GM12878 (cell line): ENCODE measurements at regions not wholly inside any gene's neighbourhood (a gene's known extent, or its start where the extent isn't known, plus 50 kb on each side); places are given as distances from the start of the nearest gene placed in this dataset.

Experiments used
- ATAC-seq: fragments of 200-7000 bp; cut with Tn5 transposase; 3 replicates; pipeline ENCODE4 v1.9.1; 2020; ENCODE audit warnings: mild to moderate bottlenecking, moderate library complexity
- BruUV-seq: library from RNA; stranded (reverse); fragments of 400-500 nt; replicated peaks from 2 replicates; lab custom pipeline; 2021; lab: Mats Ljungman, UMichigan
- CTCF ChIA-PET: fragments of 300-600 bp; sonication (Branson Sonifier 250); formaldehyde crosslinking; extraction: SDS; loops from one replicate; lab custom pipeline; 2021; ENCODE audit warnings: inconsistent platforms; lab: Yijun Ruan, JAX
- POLR2A ChIA-PET: fragments of 350-600 bp; formaldehyde crosslinking; extraction: SDS; loops from one replicate; lab custom pipeline; 2021; ENCODE audit warnings: inconsistent platforms; lab: Charles Lee
- RAD21 ChIA-PET: fragments of 300-600 bp; sonication (Branson Sonifier 250); formaldehyde crosslinking; loops from one replicate; lab custom pipeline; 2023; ENCODE audit warnings: antibody characterized with exemption; ENCODE audit not compliant: unreplicated experiment; lab: Charles Lee
- SMC1A ChIA-PET: fragments of 300-600 bp; sonication (Branson Sonifier 250); formaldehyde crosslinking; loops from one replicate; lab custom pipeline; 2023; ENCODE audit not compliant: unreplicated experiment, uncharacterized antibody; lab: Charles Lee
- DNase-seq: peaks from one replicate; pipeline ENCODE4 v3.0.0-alpha.2; 2011; ENCODE audit warnings: low read depth, low spot score
- FAIRE-seq: peaks from 3 replicates; lab custom pipeline; 2011; peaks lifted over from hg19 to GRCh38; lab: Jason Lieb, UNC
- H2AFZ ChIP-seq: 2 replicates; pipeline ENCODE4 v1.6.0; 2011; ENCODE audit warnings: low read depth, low read length, control low read depth; ENCODE audit not compliant: control insufficient read depth
- H3K27ac ChIP-seq: 2 replicates; pipeline ENCODE4 v1.5.1; 2011; ENCODE audit warnings: control low read depth; ENCODE audit not compliant: control insufficient read depth, insufficient read depth
- H3K27me3 ChIP-seq, 2 experiments: replicated peaks in 1 of 2; 2 replicates each; pipeline versions ENCODE4 v1.6.0 to v1.6.1; 2011; ENCODE audit warnings: low read length in 1 of 2; ENCODE audit not compliant: control insufficient read depth in 2 of 2, insufficient read depth in 2 of 2
- H3K36me3 ChIP-seq, 2 experiments: 2 replicates each; pipeline ENCODE4 v1.5.1; 2011; ENCODE audit warnings: low read length in 1 of 2; ENCODE audit not compliant: control insufficient read depth in 2 of 2, insufficient read depth in 2 of 2
- H3K4me1 ChIP-seq: 2 replicates; pipeline ENCODE4 v1.6.1; 2011; ENCODE audit warnings: mild to moderate bottlenecking, low read length, moderate library complexity, mixed read lengths; ENCODE audit not compliant: control insufficient read depth, insufficient read depth
- H3K4me2 ChIP-seq: 2 replicates; pipeline ENCODE4 v1.6.0; 2011; ENCODE audit warnings: control low read depth; ENCODE audit not compliant: control insufficient read depth, insufficient read depth
- H3K4me3 ChIP-seq: fragments of 200-600 bp; sonication (generic); 2 replicates; pipeline ENCODE4 v1.5.1; 2016
- H3K79me2 ChIP-seq: 2 replicates; pipeline ENCODE4 v1.6.0; 2011; ENCODE audit warnings: low read length; ENCODE audit not compliant: control insufficient read depth, insufficient read depth
- H3K9ac ChIP-seq: 2 replicates; pipeline ENCODE4 v1.8.0; 2011; ENCODE audit warnings: low read length, control low read depth, mixed read lengths; ENCODE audit not compliant: control insufficient read depth, insufficient read depth
- H3K9me3 ChIP-seq: replicated peaks from 3 replicates; pipeline ENCODE4 v1.5.1; 2011; ENCODE audit warnings: mild to moderate bottlenecking, low read length; ENCODE audit not compliant: control insufficient read depth, insufficient read depth
- H4K20me1 ChIP-seq: 2 replicates; pipeline ENCODE4 v1.6.0; 2011; ENCODE audit not compliant: control insufficient read depth, insufficient read depth
- BHLHE40 ChIP-seq, 2 experiments: fragments of 450-650 bp in 1 of 2; IDR thresholded peaks; 2 replicates each; pipeline ENCODE4 v1.6.1; 2011 to 2017; ENCODE audit warnings: low read depth in 2 of 2, borderline replicate concordance in 1 of 2, improper control_type of control experiment in 1 of 2, low read length in 1 of 2, mild to moderate bottlenecking in 1 of 2
- CBFB ChIP-seq: IDR thresholded peaks from 2 replicates; pipeline ENCODE4 v1.6.1; 2016; ENCODE audit warnings: antibody characterized with exemption, low read depth
- ELK1 ChIP-seq: IDR thresholded peaks from 2 replicates; pipeline ENCODE4 v1.6.1; 2012; ENCODE audit warnings: low read depth, low read length, improper control_type of control experiment
- FOXK2 ChIP-seq: fragments of 450-650 bp; IDR thresholded peaks from 2 replicates; pipeline ENCODE4 v1.6.1; 2017; ENCODE audit warnings: mild to moderate bottlenecking, moderate library complexity
- HCFC1 ChIP-seq: fragments of 150-350 bp; IDR thresholded peaks from 2 replicates; pipeline ENCODE4 v1.6.1; 2014; ENCODE audit warnings: low read length
- MYB ChIP-seq: fragments of 150-350 bp; IDR thresholded peaks from 2 replicates; pipeline ENCODE4 v1.6.1; 2014; ENCODE audit warnings: mild to moderate bottlenecking, low read depth, low read length, borderline replicate concordance
- PAX5 ChIP-seq: IDR thresholded peaks from 2 replicates; pipeline ENCODE4 v1.6.1; 2011; ENCODE audit warnings: low read depth, low read length, borderline replicate concordance
- POU2F2 ChIP-seq: IDR thresholded peaks from 3 replicates; pipeline ENCODE4 v1.6.1; 2011; ENCODE audit warnings: low read depth, mild to moderate bottlenecking, low read length, borderline replicate concordance
- RAD21 ChIP-seq: IDR thresholded peaks from 2 replicates; pipeline ENCODE4 v1.6.1; 2011; ENCODE audit warnings: mild to moderate bottlenecking, low read depth, low read length, moderate library complexity; ENCODE audit not compliant: insufficient read depth
- RAD51 ChIP-seq: fragments of 450-650 bp; IDR thresholded peaks from 2 replicates; pipeline ENCODE4 v1.6.1; 2016; ENCODE audit warnings: moderate library complexity, mild to moderate bottlenecking, inconsistent platforms
- SIX5 ChIP-seq: IDR thresholded peaks from 2 replicates; pipeline ENCODE4 v1.6.1; 2011; ENCODE audit warnings: mild to moderate bottlenecking, low read depth, low read length, moderate library complexity; ENCODE audit not compliant: severe bottlenecking
- SMAD5 ChIP-seq: IDR thresholded peaks from 2 replicates; pipeline ENCODE4 v1.6.1; 2016; ENCODE audit warnings: antibody characterized with exemption, low read depth
- ZBTB40 ChIP-seq: fragments of 450-650 bp; IDR thresholded peaks from 2 replicates; pipeline ENCODE4 v1.6.1; 2016; ENCODE audit warnings: mild to moderate bottlenecking, moderate library complexity, borderline replicate concordance
- WGBS: methylation state at CpG from one replicate; pipeline ENCODE4 v1.1.6; 2016; ENCODE audit warnings: low lambda C conversion rate; ENCODE audit not compliant: insufficient replicate concordance, insufficient coverage; ENCODE audit errors: missing lambda C conversion rate; 5-methylcytosine and 5-hydroxymethylcytosine counted together
- in situ Hi-C: fragments of 300-500 bp; cut with MboI; formaldehyde crosslinking; loops from 9 replicates; pipeline ENCODE4 v1.14.3; 2018; ENCODE audit warnings: mixed read lengths
- intact Hi-C: fragments of 100-400 bp; cut with micrococcal nuclease; formaldehyde crosslinking; loops from one replicate; pipeline ENCODE4 v1.14.2; 2022; ENCODE audit not compliant: unreplicated experiment

GRCh38 chr5:99936911-99937310 lies 598.3 kb upstream of the FAM174A start:
- no peak for ATAC-seq

GRCh38 chr5:99929806-99930135 lies 605.4 kb upstream of the FAM174A start:
- no peak overlapping the region for H3K27ac ChIP-seq
- H3K27me3 ChIP-seq = no peaks in the 10 kb centered on the region
- intact Hi-C loops (no loop called here), in situ Hi-C loops (no loop called here)
- no peak for TF ChIP-seq RAD21
- no peak for TF ChIP-seq MYB
- TF ChIP-seq RAD51 = no peak
- no peak for TF ChIP-seq CBFB
- TF ChIP-seq HCFC1 = no peak
- TF ChIP-seq POU2F2 = no peak
- TF ChIP-seq ELK1 = no peak
- TF ChIP-seq ZBTB40 = no peak
- TF ChIP-seq FOXK2 = no peak
- no peak for TF ChIP-seq SIX5
- TF ChIP-seq PAX5 = no peak
- no peaks in the 10 kb centered on the region for H3K4me1 ChIP-seq
- RAD21 ChIA-PET = no interaction called here
- H3K4me2 ChIP-seq = no peak overlapping the region
- POLR2A ChIA-PET = no interaction called here
- no peak for DNase-seq
- no peaks in the 10 kb centered on the region for H4K20me1 ChIP-seq
- no peak for FAIRE-seq
- ATAC-seq = no peak
- H2AFZ ChIP-seq = no peak overlapping the region
- H3K4me3 ChIP-seq = no peak overlapping the region
- SMC1A ChIA-PET = no interaction called here
- H3K9ac ChIP-seq = no peak overlapping the region
- no peaks in the 10 kb centered on the region for H3K36me3 ChIP-seq
- no peaks in the 10 kb centered on the region for H3K79me2 ChIP-seq
- no TSS peak for BruUV-seq
- no peaks in the 10 kb centered on the region for H3K9me3 ChIP-seq
- CTCF ChIA-PET = no interaction called here

More at GRCh38 chr5:99936911-99937310, 598.3 kb upstream of the FAM174A start:
- no peak overlapping the region for H3K4me2 ChIP-seq
- FAIRE-seq (no peak), DNase-seq (no peak)
- WGBS = 0% methylated on average over 1 of the region's 1 CpG
- no peak overlapping the region for H3K9ac ChIP-seq
- in situ Hi-C loops = no loop called here
- H3K27me3 ChIP-seq = no peaks in the 10 kb centered on the region
- CTCF ChIA-PET = no interaction called here
- intact Hi-C loops = no loop called here
- RAD21 ChIA-PET = interaction anchor here (1.1 kb wide), 1 partner anchor 9 kb away, joined by 3 read pairs; no protein-coding TSS in a partner anchor
- H3K36me3 ChIP-seq = no peaks in the 10 kb centered on the region
- no peaks in the 10 kb centered on the region for H4K20me1 ChIP-seq
- SMC1A ChIA-PET = interaction anchor here (0.9 kb wide), 1 partner anchor 12 kb away, joined by 3 read pairs; no protein-coding TSS in a partner anchor
- TF ChIP-seq BHLHE40 (IDR thresholded peaks at IDR 0.05; ENCODE audit: borderline replicate concordance in 1 of 2, low read depth in 2 of 2, low read length in 1 of 2) (no peak), SMAD5 (no peak)
- no peak overlapping the region for H3K27ac ChIP-seq
- no peak overlapping the region for H2AFZ ChIP-seq
- H3K79me2 ChIP-seq = no peaks in the 10 kb centered on the region
- POLR2A ChIA-PET = no interaction called here
- no peaks in the 10 kb centered on the region for H3K9me3 ChIP-seq
- no peaks in the 10 kb centered on the region for H3K4me1 ChIP-seq
- H3K4me3 ChIP-seq = no peak overlapping the region
- no TSS peak for BruUV-seq
